GM23248 (cell line): ENCODE measurements at regions not wholly inside any gene's neighbourhood (a gene's known extent, or its start where the extent isn't known, plus 50 kb on each side); places are given as distances from the start of the nearest gene placed in this dataset.

Source experiments
- EZH2 ChIP-seq: fragments of 200-600 bp; sonication (generic); IDR thresholded peaks from 2 replicates; pipeline ENCODE4 v1.6.1; 2018; ENCODE audit warnings: antibody characterized with exemption, mild to moderate bottlenecking; ENCODE audit not compliant: insufficient read depth, poor library complexity, severe bottlenecking
- EZH2phosphoT487 ChIP-seq: fragments of 200-600 bp; sonication (generic); IDR thresholded peaks from 2 replicates; pipeline ENCODE4 v1.6.1; 2018; ENCODE audit warnings: antibody characterized with exemption, moderate library complexity, mild to moderate bottlenecking, low read depth; ENCODE audit not compliant: insufficient read depth

DNA sequence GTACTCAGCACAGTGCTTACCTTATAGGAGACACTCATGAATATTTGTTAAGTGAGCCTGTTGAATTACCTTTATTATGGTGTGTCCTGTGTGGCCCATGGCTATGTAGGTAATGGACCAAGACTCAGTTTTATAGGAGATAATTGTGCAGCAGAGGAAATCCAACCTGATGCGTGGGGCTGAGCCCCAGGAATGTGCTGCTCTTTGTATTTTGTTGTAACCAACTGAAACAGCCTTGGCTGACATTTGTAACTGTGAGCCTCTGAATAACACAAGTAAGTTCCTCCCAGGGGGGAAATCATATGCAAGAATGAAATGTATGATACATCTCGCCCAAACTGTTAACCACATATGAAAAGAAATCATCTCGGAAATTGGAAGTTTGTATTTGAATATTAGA, 364.2 kb upstream of the ZP4 start:
- TF ChIP-seq EZH2 (no peak), EZH2phosphoT487 (no peak)
